AG04449 (cell line): ENCODE measurements at regions not wholly inside any gene's neighbourhood (a gene's known extent, or its start where the extent isn't known, plus 50 kb on each side); places are given as distances from the start of the nearest gene placed in this dataset.

Source experiments
- CTCF ChIA-PET: fragments of 350-600 bp; formaldehyde crosslinking; extraction: SDS; loops from one replicate; lab custom pipeline; 2021; ENCODE audit warnings: antibody characterized with exemption; lab: Yijun Ruan, JAX
- POLR2A ChIA-PET: fragments of 400-600, 350-600 bp; formaldehyde crosslinking; extraction: SDS; loops from one replicate; lab custom pipeline; 2020; ENCODE audit warnings: antibody characterized with exemption, inconsistent platforms; lab: Yijun Ruan, JAX
- DNase-seq: peaks from one replicate; pipeline ENCODE4 v3.0.0-alpha.2; 2010; ENCODE audit warnings: low read depth, low spot score
- H3K4me3 ChIP-seq: 2 replicates; pipeline ENCODE4 v1.5.1; 2011; ENCODE audit warnings: low read depth, mild to moderate bottlenecking, control low read depth, low read length
- CTCF ChIP-seq: IDR thresholded peaks from one replicate; pipeline ENCODE4 v1.5.1; 2011; ENCODE audit warnings: mild to moderate bottlenecking, moderate library complexity, low read length, control low read depth, inconsistent platforms; ENCODE audit not compliant: insufficient read depth; ENCODE audit errors: missing control alignments

DNA sequence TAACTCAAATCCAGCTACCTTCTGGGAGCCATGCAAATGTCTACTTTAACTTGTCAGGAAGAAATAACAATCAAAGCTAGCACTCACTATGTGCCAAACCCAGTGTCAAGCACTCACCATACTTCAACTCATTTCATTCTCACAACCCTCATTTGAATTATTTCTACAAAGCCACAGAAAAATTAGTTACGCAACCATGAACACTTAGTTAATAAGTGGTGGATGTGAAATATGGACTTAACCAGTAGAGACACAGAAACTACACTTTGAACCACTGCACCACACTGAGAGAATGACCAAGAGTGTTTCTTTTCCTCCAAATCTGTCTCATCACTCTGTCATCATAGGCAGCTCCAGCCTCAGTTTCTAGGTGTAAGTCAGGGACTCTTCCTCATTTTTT, 91.0 kb upstream of the MBNL1 start:
- POLR2A ChIA-PET, result interaction anchor here (3.1 kb wide), 1 partner anchor 92 kb away, joined by 22 read pairs; the partner anchor contains the start of gene MBNL1
- no peak for TF ChIP-seq CTCF
- no peak for DNase-seq
- H3K4me3 ChIP-seq, result no peak overlapping the region
- CTCF ChIA-PET, result no interaction called here

GRCh38 chr3:152183473-152183872, 85.3 kb upstream of the MBNL1 start:
- peak; percentile 38 for TF ChIP-seq CTCF
- H3K4me3 ChIP-seq, result no peak overlapping the region
- CTCF ChIA-PET, result interaction anchor here (1.1 to 1.3 kb wide), 3 partner anchors 20 to 84 kb away, joined by 3 to 5 read pairs (median 3); no protein-coding TSS in a partner anchor
- POLR2A ChIA-PET, result interaction anchor here (0.6 kb wide), 1 partner anchor 87 kb away, joined by 3 read pairs; no protein-coding TSS in a partner anchor
- DNase-seq, result no peak

DNA sequence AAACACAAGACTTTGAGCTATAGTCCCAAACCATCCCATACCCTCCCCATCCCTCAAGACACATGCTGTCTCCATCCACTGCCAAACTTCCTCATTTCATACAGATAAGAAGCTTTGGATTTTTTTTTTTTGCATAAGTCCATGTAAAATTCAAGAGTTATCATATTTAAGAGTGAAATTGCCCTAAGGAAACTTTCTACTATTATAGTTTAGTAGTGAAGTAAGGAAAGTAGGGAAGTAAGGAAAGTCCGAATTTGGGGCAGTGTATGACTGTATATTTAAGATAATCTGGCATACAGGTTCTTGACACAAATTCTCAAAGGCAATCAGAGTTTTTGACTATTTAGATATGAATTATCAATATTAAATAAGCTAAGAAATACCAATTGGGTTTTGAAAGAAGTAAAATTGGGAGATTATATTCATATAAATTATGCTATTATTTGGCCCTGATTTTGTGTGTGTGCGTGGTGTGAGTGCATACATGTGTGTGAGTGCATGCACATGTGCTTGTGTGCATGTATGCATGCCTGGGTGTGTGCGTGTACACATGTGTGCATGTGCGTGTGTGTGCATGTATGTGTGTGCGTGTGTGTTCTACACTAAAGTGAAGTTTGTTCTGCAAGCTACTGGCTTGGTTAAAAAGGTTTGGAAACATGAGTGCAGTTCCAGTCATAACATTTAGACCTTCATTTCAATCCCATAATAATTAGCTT, 83.6 kb upstream of the MBNL1 start:
- ChIA-PET POLR2A (interaction anchor here (0.8 to 1.6 kb wide), 2 partner anchors 10 to 84 kb away, joined by 3 to 6 read pairs; partner anchors contain the start of gene MBNL1), CTCF (interaction anchor here (1.1 to 1.3 kb wide), 2 partner anchors 9 to 113 kb away, joined by 4 to 6 read pairs; no protein-coding TSS in a partner anchor)
- no peak overlapping the region for H3K4me3 ChIP-seq
- no peak for TF ChIP-seq CTCF
- DNase-seq, result no peak

GRCh38 chr3:152185891-152186630, 82.7 kb upstream of the MBNL1 start:
- POLR2A ChIA-PET, result interaction anchor here (0.8 to 1.6 kb wide), 2 partner anchors 11 to 83 kb away, joined by 3 to 6 read pairs; partner anchors contain the start of gene MBNL1
- no peak overlapping the region for H3K4me3 ChIP-seq
- no peak for TF ChIP-seq CTCF
- CTCF ChIA-PET, result interaction anchor here (0.8 to 1.3 kb wide), 4 partner anchors 8 to 286 kb away, joined by 3 to 6 read pairs (median 4); no protein-coding TSS in a partner anchor
- DNase-seq, result no peak

- ChIA-PET POLR2A (no interaction called here), CTCF (no interaction called here)
- TF ChIP-seq CTCF, result no peak
- DNase-seq, result no peak
- H3K4me3 ChIP-seq, result no peak overlapping the region
Measured at GRCh38 chr3:152190636-152191183, 78.0 kb upstream of the MBNL1 start.

- TF ChIP-seq CTCF, result no peak
- no peak for DNase-seq
- POLR2A ChIA-PET, result no interaction called here
- H3K4me3 ChIP-seq, result no peak overlapping the region
- CTCF ChIA-PET, result no interaction called here
Measured at GRCh38 chr3:152192050-152192449, 76.7 kb upstream of the MBNL1 start.
